Pancreas (tissue), 10 donors: ENCODE measurements at regions not wholly inside any gene's neighbourhood (a gene's known extent, or its start where the extent isn't known, plus 50 kb on each side); places are given as distances from the start of the nearest gene placed in this dataset.

ENCODE experiments used
- ATAC-seq, 4 donors: fragments of 200-7000 bp; cut with Tn5 transposase; one replicate each; pipeline versions ENCODE4 v1.8.0 to v1.9.1; 2020; ENCODE audit warnings: mild to moderate bottlenecking in 4 of 4, moderate library complexity in 4 of 4
- DNase-seq, 6 donors: peaks; one replicate each; pipeline ENCODE4 v3.0.0-alpha.2; 2020
- FAIRE-seq: peaks from 2 replicates; lab custom pipeline; 2012; peaks lifted over from hg19 to GRCh38; lab: Jason Lieb, UNC
- H3K27ac ChIP-seq, 4 donors: fragments of 200-600 bp; sonication (generic); 1 replicate in 3 of 4; 2 replicates in 1 of 4; pipeline versions ENCODE4 v1.5.0 to v1.8.0; 2020
- H3K27me3 ChIP-seq, 4 donors: fragments of 200-600 bp; one replicate each; pipeline ENCODE4 v1.8.0; 2021
- H3K36me3 ChIP-seq, 3 donors: fragments of 200-600 bp; sonication (generic) in 1 of 3; one replicate each; pipeline versions ENCODE4 v1.5.0 to v1.8.0; 2020 to 2021
- H3K4me1 ChIP-seq, 3 donors: fragments of 200-600 bp; one replicate each; pipeline ENCODE4 v1.8.0; 2021
- H3K4me3 ChIP-seq, 4 donors: fragments of 200-600 bp; sonication (generic) in 2 of 4; one replicate each; pipeline versions ENCODE4 v1.5.0 to v1.8.0; 2020 to 2021
- H3K9me3 ChIP-seq, 4 donors: fragments of 200-600 bp; one replicate each; pipeline ENCODE4 v1.8.0; 2021
- WGBS, 2 donors: extraction: QIAGEN DNeasy Blood & Tissue Kit; methylation state at CpG; one replicate each; pipeline ENCODE4 v1.1.7; 2013; 5-methylcytosine and 5-hydroxymethylcytosine counted together
- intact Hi-C, 3 donors: fragments of 100-400 bp; cut with DNase I; formaldehyde crosslinking; loops; one replicate each; pipeline versions ENCODE4 v1.11.1 to v1.14.2; 2022
- TF ChIP-seq, protein P1 (sequence below), 4 donors: fragments of 200-600 bp; sonication (generic) in 3 of 4; IDR thresholded peaks; one replicate each; pipeline versions ENCODE4 v1.5.0 to v1.8.0; 2021; ENCODE audit warnings: antibody characterized with exemption in 4 of 4
- donor health status: healthy with polysubstance abuse.
- donor health status: DM: no; HTN: no; CAD: no; lungs with moderate emphysema.
- donor health status: DM: no; HTN: no; CAD: no.
- donor health status: control.
- donor health status: control.
- donor health status: Bipolar disorder and iron deficiency.
- donor health status: DM: yes; HTN: yes; CAD: no.
- donor health status: DM: no; HTN: no; CAD: no.
- donor health status: DM: no; HTN: no; CAD: no.
- donor health status: DM: yes; HTN: yes; CAD: no.

DNA sequence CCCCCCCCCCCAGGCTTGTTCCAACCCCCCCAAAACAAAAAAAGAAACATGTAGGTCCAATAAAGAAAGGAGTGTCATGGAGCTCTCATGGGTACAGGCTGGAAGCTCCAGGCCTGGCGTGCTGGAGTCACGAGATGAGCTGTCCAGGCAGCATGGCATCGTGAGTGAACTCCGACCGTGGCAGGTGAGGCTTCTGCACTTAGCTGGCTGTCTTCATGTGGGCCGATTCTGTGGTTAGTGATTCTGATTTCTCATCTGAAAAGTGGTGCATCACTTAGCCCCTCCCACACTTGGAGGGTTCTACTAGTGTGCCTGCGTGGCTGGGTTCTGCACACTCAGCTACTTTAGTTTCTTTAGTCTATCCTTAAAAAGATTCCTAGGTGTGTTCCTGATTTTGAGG lies 126.4 kb upstream of the MGAT5 start:
- FAIRE-seq (no peak), DNase-seq (no peak), ATAC-seq (no peak)
- Histone ChIP-seq H3K27ac (no peak overlapping the region), H3K27me3 (no peaks in the 10 kb centered on the region), H3K9me3 (no peaks in the 10 kb centered on the region), H3K36me3 (no peaks in the 10 kb centered on the region), H3K4me1 (peaks cover 23 to 37% (median 30%) of the 10 kb centered on the region in 3 donors), H3K4me3 (no peak overlapping the region)
- intact Hi-C loops = loop anchor here in 2 of 3 donors (10.0 kb wide), 2 partner anchors 117 to 317 kb away; no protein-coding TSS in a partner anchor
- TF ChIP-seq, protein P1, sequence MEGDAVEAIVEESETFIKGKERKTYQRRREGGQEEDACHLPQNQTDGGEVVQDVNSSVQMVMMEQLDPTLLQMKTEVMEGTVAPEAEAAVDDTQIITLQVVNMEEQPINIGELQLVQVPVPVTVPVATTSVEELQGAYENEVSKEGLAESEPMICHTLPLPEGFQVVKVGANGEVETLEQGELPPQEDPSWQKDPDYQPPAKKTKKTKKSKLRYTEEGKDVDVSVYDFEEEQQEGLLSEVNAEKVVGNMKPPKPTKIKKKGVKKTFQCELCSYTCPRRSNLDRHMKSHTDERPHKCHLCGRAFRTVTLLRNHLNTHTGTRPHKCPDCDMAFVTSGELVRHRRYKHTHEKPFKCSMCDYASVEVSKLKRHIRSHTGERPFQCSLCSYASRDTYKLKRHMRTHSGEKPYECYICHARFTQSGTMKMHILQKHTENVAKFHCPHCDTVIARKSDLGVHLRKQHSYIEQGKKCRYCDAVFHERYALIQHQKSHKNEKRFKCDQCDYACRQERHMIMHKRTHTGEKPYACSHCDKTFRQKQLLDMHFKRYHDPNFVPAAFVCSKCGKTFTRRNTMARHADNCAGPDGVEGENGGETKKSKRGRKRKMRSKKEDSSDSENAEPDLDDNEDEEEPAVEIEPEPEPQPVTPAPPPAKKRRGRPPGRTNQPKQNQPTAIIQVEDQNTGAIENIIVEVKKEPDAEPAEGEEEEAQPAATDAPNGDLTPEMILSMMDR (IDR thresholded peaks at IDR 0.05) = no peak
- WGBS, 2 donors = 86 to 90% methylated on average over 7 of the region's 7 CpGs

DNA sequence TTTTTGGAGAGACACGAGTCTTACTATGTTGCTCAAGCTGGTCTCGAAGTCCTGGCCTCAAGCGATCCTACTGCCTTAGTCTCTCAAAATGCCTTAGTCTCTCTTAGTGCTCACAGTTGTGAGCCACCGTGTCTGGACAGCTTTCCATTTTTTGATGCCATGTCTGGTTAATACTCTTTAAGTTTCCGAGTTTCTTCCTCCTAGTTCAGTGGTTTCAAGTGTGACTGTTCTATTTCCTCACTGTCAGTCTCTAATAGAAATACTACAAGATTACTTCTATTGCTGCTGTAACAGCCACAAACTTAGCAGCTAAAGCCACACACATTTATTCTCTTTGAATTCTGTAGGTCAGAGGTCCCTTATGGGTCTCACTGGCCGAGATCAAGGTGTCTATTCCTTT lies 125.1 kb upstream of the MGAT5 start:
- no peaks in the 10 kb centered on the region for H3K36me3 ChIP-seq
- peaks cover 20 to 29% (median 20%) of the 10 kb centered on the region in 3 donors for H3K4me1 ChIP-seq
- ATAC-seq = no peak
- 82 to 88% methylated on average over 6 of the region's 6 CpGs for whole genome bisulfite sequencing, 2 donors
- no peak for DNase-seq
- no peaks in the 10 kb centered on the region for H3K27me3 ChIP-seq
- intact Hi-C loops = loop anchor here in 2 of 3 donors (10.0 kb wide), 2 partner anchors 116 to 316 kb away; no protein-coding TSS in a partner anchor
- TF ChIP-seq, protein P1 (IDR thresholded peaks at IDR 0.05) = no peak
- no peak for FAIRE-seq
- H3K9me3 ChIP-seq = no peaks in the 10 kb centered on the region
- H3K4me3 ChIP-seq = no peak overlapping the region
- no peak overlapping the region for H3K27ac ChIP-seq

DNA sequence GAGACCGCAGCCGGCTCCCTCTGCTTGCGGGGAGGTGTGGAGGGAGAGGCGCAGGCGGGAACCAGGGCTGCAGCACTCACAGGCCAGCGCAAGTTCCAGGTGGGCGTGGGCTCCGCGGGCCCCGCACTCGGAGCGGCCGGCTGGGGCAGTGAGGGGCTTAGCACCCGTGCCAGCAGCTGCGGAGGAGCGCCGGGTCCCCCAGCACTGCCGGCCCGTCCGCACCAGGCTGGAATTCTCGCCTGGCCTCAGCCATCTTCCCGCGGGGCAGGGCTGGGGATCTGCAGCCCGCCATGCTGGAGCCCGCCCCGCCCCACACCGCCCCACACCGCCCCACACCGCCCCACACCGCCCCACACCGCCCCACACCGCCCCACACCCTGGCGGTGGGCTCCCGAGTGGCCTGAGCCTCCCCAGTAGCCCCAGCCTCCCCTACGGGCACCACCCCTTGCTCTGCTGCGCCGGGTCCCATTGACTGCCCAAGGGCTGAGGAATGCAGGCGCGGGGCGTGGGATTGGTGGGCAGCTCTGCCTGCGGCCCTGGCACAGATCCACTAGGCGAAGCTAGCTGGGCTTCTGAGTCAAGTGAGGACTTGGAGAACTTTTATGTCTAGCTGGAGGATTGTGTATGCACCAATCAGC lies 123.9 kb upstream of the MGAT5 start:
- ATAC-seq (no peak), FAIRE-seq (no peak), DNase-seq (no peak)
- H3K27me3 ChIP-seq = no peaks in the 10 kb centered on the region
- H3K4me1 ChIP-seq = peaks cover 7 to 16% (median 10%) of the 10 kb centered on the region in 3 donors
- H3K4me3 ChIP-seq = no peak overlapping the region
- no peak overlapping the region for H3K27ac ChIP-seq
- 98 to 99% methylated on average over 23 to 42 of the region's 42 CpGs for WGBS, 2 donors
- no peaks in the 10 kb centered on the region for H3K36me3 ChIP-seq
- TF ChIP-seq, protein P1 (IDR thresholded peaks at IDR 0.05) = no peak
- intact Hi-C loops = loop anchor here in 2 of 3 donors (10.0 kb wide), 2 partner anchors 115 to 315 kb away; no protein-coding TSS in a partner anchor
- no peaks in the 10 kb centered on the region for H3K9me3 ChIP-seq

DNA sequence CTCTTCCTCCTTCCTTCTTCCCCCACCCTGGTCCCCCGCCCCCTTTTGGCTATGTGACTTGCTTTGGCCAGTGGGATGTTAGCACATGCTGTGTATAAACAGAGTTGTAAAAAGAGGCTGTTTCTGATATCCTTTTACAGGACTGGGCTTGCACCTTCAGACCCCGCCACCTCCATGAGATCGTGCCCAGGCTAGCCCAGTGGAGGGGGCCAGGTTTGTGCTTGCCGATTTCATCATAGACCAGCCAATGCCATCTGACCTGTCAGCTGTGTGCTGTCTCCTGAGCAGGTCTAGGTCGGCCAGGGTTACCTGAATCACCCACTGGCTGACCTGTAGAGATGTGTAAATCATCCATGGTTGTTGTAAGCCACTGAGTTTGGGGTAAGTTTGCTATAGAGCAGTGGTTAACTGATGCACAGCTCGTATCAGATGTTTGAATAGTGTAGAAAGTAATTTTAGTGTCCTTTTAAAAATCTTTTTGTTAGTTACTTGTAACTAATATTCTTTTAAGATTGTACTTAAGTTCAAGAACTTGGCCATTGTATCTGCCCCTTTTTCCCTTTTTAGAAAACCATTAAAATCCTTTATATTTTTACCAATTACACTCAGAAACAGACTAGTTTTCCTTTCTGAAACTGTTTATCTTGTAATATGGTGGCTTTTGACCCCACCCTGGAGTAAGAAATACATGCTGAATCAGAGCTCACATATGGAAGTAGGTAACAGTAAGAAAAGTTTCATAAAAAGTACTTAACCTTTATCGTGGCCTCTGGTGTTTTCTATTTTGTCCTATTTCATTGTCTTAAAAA lies 122.0 kb upstream of the MGAT5 start:
- 82% methylated on average over 7 of the region's 7 CpGs for WGBS, 2 donors
- ATAC-seq = peak in 2 of 4 donors; percentile 17 to 23
- intact Hi-C loops = no loop called here
- TF ChIP-seq, protein P1 (IDR thresholded peaks at IDR 0.05) = no peak
- Histone ChIP-seq H3K4me1 (peaks cover 9 to 20% (median 12%) of the 10 kb centered on the region in 3 donors), H3K36me3 (no peaks in the 10 kb centered on the region), H3K27me3 (no peaks in the 10 kb centered on the region), H3K27ac (no peak overlapping the region), H3K9me3 (no peaks in the 10 kb centered on the region), H3K4me3 (no peak overlapping the region)
- no peak for DNase-seq
- FAIRE-seq = no peak
